OCI-LY3 (cell line): ENCODE measurements at regions not wholly inside any gene's neighbourhood (a gene's known extent, or its start where the extent isn't known, plus 50 kb on each side); places are given as distances from the start of the nearest gene placed in this dataset.

ENCODE experiments used
- H2AFZ ChIP-seq: fragments of 200-600, 300-600 bp; shearing (Covaris generic); 2 replicates; pipeline ENCODE4 v1.6.0; 2014; ENCODE audit warnings: antibody characterized with exemption, low read depth, low read length
- H3K27ac ChIP-seq: fragments of 200-600, 300-600 bp; sonication (generic); 2 replicates; pipeline ENCODE4 v1.5.1; 2014; ENCODE audit warnings: mild to moderate bottlenecking, low read length, moderate library complexity, mixed read lengths
- H3K27me3 ChIP-seq: fragments of 200-600, 300-600 bp; sonication (generic); 2 replicates; pipeline ENCODE4 v1.6.1; 2014; ENCODE audit warnings: low read depth, low read length, mixed read lengths
- H3K36me3 ChIP-seq: fragments of 200-600, 300-600 bp; sonication (generic); replicated peaks from 2 replicates; pipeline ENCODE3; 2014; ENCODE audit warnings: low read depth, low read length, mixed read lengths
- H3K4me1 ChIP-seq: fragments of 300-600, 200-600 bp; sonication (generic); 2 replicates; pipeline ENCODE4 v1.6.1; 2014; ENCODE audit warnings: low read length, mixed read lengths
- H3K4me2 ChIP-seq: fragments of 200-600, 300-600 bp; sonication (generic); 2 replicates; pipeline ENCODE4 v1.6.1; 2014; ENCODE audit warnings: low read length, mixed read lengths
- H3K4me3 ChIP-seq: fragments of 300-600, 200-600 bp; sonication (generic); 2 replicates; pipeline ENCODE4 v1.5.1; 2014; ENCODE audit warnings: antibody characterized with exemption, mild to moderate bottlenecking, low read length, moderate library complexity
- H3K79me2 ChIP-seq: fragments of 300-600, 200-600 bp; shearing (Covaris generic); 2 replicates; pipeline ENCODE4 v1.6.1; 2014; ENCODE audit warnings: mild to moderate bottlenecking, low read length, mixed read lengths
- H3K9ac ChIP-seq: fragments of 300-600, 200-600 bp; shearing (Covaris generic); 2 replicates; pipeline ENCODE4 v1.6.0; 2014; ENCODE audit warnings: mild to moderate bottlenecking, low read length, moderate library complexity
- H3K9me3 ChIP-seq: fragments of 200-600, 300-600 bp; shearing (Covaris generic); 2 replicates; pipeline ENCODE4 v1.6.1; 2014; ENCODE audit warnings: low read length, mixed read lengths; ENCODE audit not compliant: insufficient read depth
- H4K20me1 ChIP-seq: fragments of 200-600, 300-600 bp; sonication (generic); 2 replicates; pipeline ENCODE4 v1.6.1; 2016; ENCODE audit warnings: low read length, mixed read lengths; ENCODE audit not compliant: insufficient read depth
- EZH2phosphoT487 ChIP-seq: fragments of 200-600 bp; shearing (Covaris generic); IDR thresholded peaks from 2 replicates; pipeline ENCODE4 v1.6.1; 2018; ENCODE audit warnings: antibody characterized with exemption, mixed run types, low read depth
- TF ChIP-seq, protein P1 (sequence below): fragments of 200-600, 300-600 bp; sonication (generic); IDR thresholded peaks from 2 replicates; pipeline ENCODE4 v1.5.1; 2014; ENCODE audit warnings: antibody characterized with exemption, low read length, low read depth

- Histone ChIP-seq H3K9ac (no peak overlapping the region), H4K20me1 (no peaks in the 10 kb centered on the region), H3K27me3 (no peaks in the 10 kb centered on the region), H3K9me3 (no peaks in the 10 kb centered on the region), H3K4me1 (peaks cover 8% of the 10 kb centered on the region), H3K36me3 (no peaks in the 10 kb centered on the region), H3K79me2 (no peaks in the 10 kb centered on the region), H2AFZ (no peak overlapping the region), H3K4me3 (no peak overlapping the region), H3K27ac (no peak overlapping the region), H3K4me2 (no peak overlapping the region)
- TF ChIP-seq EZH2phosphoT487 = no peak
- TF ChIP-seq, protein P1, sequence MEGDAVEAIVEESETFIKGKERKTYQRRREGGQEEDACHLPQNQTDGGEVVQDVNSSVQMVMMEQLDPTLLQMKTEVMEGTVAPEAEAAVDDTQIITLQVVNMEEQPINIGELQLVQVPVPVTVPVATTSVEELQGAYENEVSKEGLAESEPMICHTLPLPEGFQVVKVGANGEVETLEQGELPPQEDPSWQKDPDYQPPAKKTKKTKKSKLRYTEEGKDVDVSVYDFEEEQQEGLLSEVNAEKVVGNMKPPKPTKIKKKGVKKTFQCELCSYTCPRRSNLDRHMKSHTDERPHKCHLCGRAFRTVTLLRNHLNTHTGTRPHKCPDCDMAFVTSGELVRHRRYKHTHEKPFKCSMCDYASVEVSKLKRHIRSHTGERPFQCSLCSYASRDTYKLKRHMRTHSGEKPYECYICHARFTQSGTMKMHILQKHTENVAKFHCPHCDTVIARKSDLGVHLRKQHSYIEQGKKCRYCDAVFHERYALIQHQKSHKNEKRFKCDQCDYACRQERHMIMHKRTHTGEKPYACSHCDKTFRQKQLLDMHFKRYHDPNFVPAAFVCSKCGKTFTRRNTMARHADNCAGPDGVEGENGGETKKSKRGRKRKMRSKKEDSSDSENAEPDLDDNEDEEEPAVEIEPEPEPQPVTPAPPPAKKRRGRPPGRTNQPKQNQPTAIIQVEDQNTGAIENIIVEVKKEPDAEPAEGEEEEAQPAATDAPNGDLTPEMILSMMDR = no peak
Measured at GRCh38 chr6:14717307-14717706, 528.6 kb upstream of the JARID2 start.

- H3K4me3 ChIP-seq = no peak overlapping the region
- no peak overlapping the region for H3K9ac ChIP-seq
- no peak for TF ChIP-seq EZH2phosphoT487
- TF ChIP-seq, protein P1 = no peak
- H3K4me2 ChIP-seq = no peak overlapping the region
- peaks cover 8% of the 10 kb centered on the region for H3K4me1 ChIP-seq
- H4K20me1 ChIP-seq = no peaks in the 10 kb centered on the region
- H3K27me3 ChIP-seq = no peaks in the 10 kb centered on the region
- H3K36me3 ChIP-seq = no peaks in the 10 kb centered on the region
- H3K9me3 ChIP-seq = no peaks in the 10 kb centered on the region
- no peak overlapping the region for H3K27ac ChIP-seq
- H2AFZ ChIP-seq = no peak overlapping the region
- H3K79me2 ChIP-seq = no peaks in the 10 kb centered on the region
Measured at GRCh38 chr6:14718861-14719260, 527.0 kb upstream of the JARID2 start.

DNA sequence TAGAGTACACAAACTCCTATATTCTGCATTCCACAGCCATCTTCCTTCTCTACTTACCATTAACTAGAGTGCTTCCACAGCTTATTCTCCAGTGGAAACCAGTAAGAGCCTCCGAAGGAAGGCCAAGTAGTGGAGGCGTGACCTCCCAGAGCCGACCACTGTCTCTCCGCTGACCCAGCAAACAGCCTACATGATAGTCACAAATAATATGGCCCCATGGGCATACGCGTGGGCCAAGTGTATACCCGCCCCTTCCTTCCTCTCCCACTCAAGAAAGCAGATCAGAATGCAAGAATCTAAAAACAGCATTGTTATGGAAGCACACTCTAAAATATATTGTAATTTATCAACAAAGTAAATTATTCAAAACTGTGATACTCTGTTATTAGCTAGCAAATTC lies 526.6 kb upstream of the JARID2 start:
- H3K79me2 ChIP-seq = no peaks in the 10 kb centered on the region
- no peak overlapping the region for H3K27ac ChIP-seq
- H3K9me3 ChIP-seq = no peaks in the 10 kb centered on the region
- H3K4me2 ChIP-seq = no peak overlapping the region
- H3K36me3 ChIP-seq = no peaks in the 10 kb centered on the region
- H4K20me1 ChIP-seq = no peaks in the 10 kb centered on the region
- H3K4me3 ChIP-seq = no peak overlapping the region
- peaks cover 8% of the 10 kb centered on the region for H3K4me1 ChIP-seq
- TF ChIP-seq, protein P1 = no peak
- no peak for TF ChIP-seq EZH2phosphoT487
- H3K27me3 ChIP-seq = no peaks in the 10 kb centered on the region
- no peak overlapping the region for H3K9ac ChIP-seq
- H2AFZ ChIP-seq = no peak overlapping the region

GRCh38 chr6:14720411-14721102 lies 525.3 kb upstream of the JARID2 start:
- no peak overlapping the region for H3K4me2 ChIP-seq
- no peaks in the 10 kb centered on the region for H3K9me3 ChIP-seq
- H3K36me3 ChIP-seq = no peaks in the 10 kb centered on the region
- H2AFZ ChIP-seq = no peak overlapping the region
- no peak overlapping the region for H3K4me3 ChIP-seq
- peaks cover 3% of the 10 kb centered on the region; the same call in 1 of the 2 replicates for H3K4me1 ChIP-seq
- no peaks in the 10 kb centered on the region for H4K20me1 ChIP-seq
- no peaks in the 10 kb centered on the region for H3K79me2 ChIP-seq
- TF ChIP-seq, protein P1 = no peak
- no peak for TF ChIP-seq EZH2phosphoT487
- no peak overlapping the region for H3K9ac ChIP-seq
- H3K27ac ChIP-seq = no peak overlapping the region
- H3K27me3 ChIP-seq = no peaks in the 10 kb centered on the region
